SK-N-SH (cell line): ENCODE measurements at regions not wholly inside any gene's neighbourhood (a gene's known extent, or its start where the extent isn't known, plus 50 kb on each side); places are given as distances from the start of the nearest gene placed in this dataset.

ENCODE experiments used
- CTCF ChIP-seq: fragments of 200-600 bp; sonication (generic); IDR thresholded peaks from 2 replicates; pipeline ENCODE4 v1.6.1; 2017; ENCODE audit warnings: antibody characterized with exemption, mild to moderate bottlenecking, moderate library complexity
- GABPA ChIP-seq: IDR thresholded peaks from 2 replicates; pipeline ENCODE4 v1.4.0; 2012; ENCODE audit warnings: low read depth, mild to moderate bottlenecking
- RAD21 ChIP-seq: IDR thresholded peaks from 2 replicates; pipeline ENCODE4 v1.6.1; 2012; ENCODE audit warnings: mild to moderate bottlenecking, low read length
- SIN3A ChIP-seq: IDR thresholded peaks from 2 replicates; pipeline ENCODE4 v1.6.1; 2012; ENCODE audit warnings: low read depth, mild to moderate bottlenecking, low read length, moderate library complexity, borderline replicate concordance
- USF2 ChIP-seq: fragments of 150-350 bp; IDR thresholded peaks from 2 replicates; pipeline ENCODE4 v1.6.1; 2017; ENCODE audit warnings: antibody characterized with exemption, low read length, low read depth, borderline replicate concordance
- YY1 ChIP-seq: IDR thresholded peaks from 2 replicates; pipeline ENCODE4 v1.4.0; 2012; ENCODE audit warnings: low read depth, mild to moderate bottlenecking

GRCh38 chr7:125645770-125646169 is 716.1 kb upstream of the POT1 start:
- no peak for TF ChIP-seq CTCF
- TF ChIP-seq RAD21, result no peak
- no peak for TF ChIP-seq SIN3A
- no peak for TF ChIP-seq USF2
- TF ChIP-seq GABPA, result no peak
- no peak for TF ChIP-seq YY1
